HEK293 (cell line): ENCODE measurements at regions not wholly inside any gene's neighbourhood (a gene's known extent, or its start where the extent isn't known, plus 50 kb on each side); places are given as distances from the start of the nearest gene placed in this dataset.
A peak's percentile ranks its signal among the peaks of the same experiment; 100 is the strongest.
"Not testable (repeated sequence)": the region's sequence is repeated elsewhere in the genome, so short reads cannot be mapped to it uniquely, and the experiment has no call there.

Experiments used
- CTCF ChIA-PET: fragments of 350-600 bp; formaldehyde crosslinking; extraction: SDS; loops from one replicate; lab custom pipeline; 2021; ENCODE audit warnings: antibody characterized with exemption; lab: Yijun Ruan, JAX
- POLR2A ChIA-PET: fragments of 300-600 bp; formaldehyde crosslinking; extraction: SDS; loops from one replicate; lab custom pipeline; 2020; ENCODE audit warnings: antibody characterized with exemption, inconsistent platforms; lab: Yijun Ruan, JAX
- H3K27ac ChIP-seq: fragments of 200-500 bp; sonication (Bioruptor generic); 2 replicates; pipeline ENCODE4 v1.5.1; 2014; ENCODE audit warnings: low read depth, low read length, control low read depth, inconsistent platforms; ENCODE audit errors: extremely low read depth
- H3K36me3 ChIP-seq, 2 experiments: fragments of 200-500 bp in 1 of 2; sonication (Bioruptor generic) in 1 of 2; 1 replicate in 1 of 2; 2 replicates in 1 of 2; pipeline ENCODE4 v1.5.1; 2014 to 2017; ENCODE audit warnings: inconsistent platforms in 2 of 2, low read length in 2 of 2; ENCODE audit not compliant: control insufficient read depth in 2 of 2, insufficient read depth in 1 of 2
- H3K4me1 ChIP-seq: fragments of 200-500 bp; sonication (Bioruptor generic); 2 replicates; pipeline ENCODE4 v1.5.1; 2014; ENCODE audit warnings: mild to moderate bottlenecking, low read length, inconsistent platforms; ENCODE audit not compliant: control insufficient read depth, insufficient read depth
- H3K4me3 ChIP-seq: 2 replicates; pipeline ENCODE4 v1.5.1; 2011; ENCODE audit warnings: low read depth, mild to moderate bottlenecking, control low read depth, low read length, moderate library complexity
- H3K9me3 ChIP-seq: fragments of 200-500 bp; sonication (Bioruptor generic); 2 replicates; pipeline ENCODE4 v1.5.1; 2014; ENCODE audit warnings: low read depth, low read length, inconsistent platforms; ENCODE audit not compliant: control insufficient read depth, insufficient read depth
- GFI1B ChIP-seq: fragments of 450-650 bp; formaldehyde crosslinking; IDR thresholded peaks from 2 replicates; pipeline ENCODE4 v1.5.1; 2016; ENCODE audit warnings: missing biosample characterization, missing genetic modification characterization
- KLF9 ChIP-seq: fragments of 450-650 bp; formaldehyde crosslinking; IDR thresholded peaks from 2 replicates; pipeline ENCODE4 v1.5.1; 2016; ENCODE audit warnings: missing biosample characterization, missing genetic modification characterization, low read depth
- PRDM1 ChIP-seq: fragments of 450-650 bp; formaldehyde crosslinking; IDR thresholded peaks from 2 replicates; pipeline ENCODE4; 2016; ENCODE audit warnings: missing biosample characterization, missing genetic modification characterization
- RBAK ChIP-seq: fragments of 450-650 bp; formaldehyde crosslinking; IDR thresholded peaks from 2 replicates; pipeline ENCODE4 v1.5.1; 2016; ENCODE audit warnings: missing biosample characterization, missing genetic modification characterization
- ZBTB48 ChIP-seq: fragments of 450-650 bp; formaldehyde crosslinking; IDR thresholded peaks from 2 replicates; pipeline ENCODE4 v1.5.1; 2016; ENCODE audit warnings: missing biosample characterization, missing genetic modification characterization
- ZFP69B ChIP-seq: fragments of 450-650 bp; formaldehyde crosslinking; IDR thresholded peaks from 2 replicates; pipeline ENCODE4 v1.5.1; 2016; ENCODE audit warnings: missing biosample characterization, missing genetic modification characterization
- ZNF121 ChIP-seq: fragments of 450-650 bp; formaldehyde crosslinking; IDR thresholded peaks from 2 replicates; pipeline ENCODE4 v1.5.1; 2016; ENCODE audit warnings: missing biosample characterization, missing genetic modification characterization
- ZNF211 ChIP-seq: fragments of 450-650 bp; formaldehyde crosslinking; IDR thresholded peaks from 2 replicates; pipeline ENCODE4 v1.5.1; 2016; ENCODE audit warnings: low read depth, missing biosample characterization, missing genetic modification characterization
- ZNF223 ChIP-seq: fragments of 450-650 bp; formaldehyde crosslinking; IDR thresholded peaks from 2 replicates; pipeline ENCODE4 v1.5.1; 2016; ENCODE audit warnings: missing biosample characterization, missing genetic modification characterization
- ZNF24 ChIP-seq: fragments of 450-650 bp; formaldehyde crosslinking; IDR thresholded peaks from 2 replicates; pipeline ENCODE4 v1.5.1; 2016; ENCODE audit warnings: missing biosample characterization, missing genetic modification characterization
- ZNF366 ChIP-seq: fragments of 450-650 bp; formaldehyde crosslinking; conservative IDR thresholded peaks from 2 replicates; pipeline ENCODE4 v1.5.1; 2016; ENCODE audit warnings: missing biosample characterization, missing genetic modification characterization
- ZNF37A ChIP-seq: fragments of 450-650 bp; IDR thresholded peaks from 2 replicates; pipeline ENCODE4 v1.5.1; 2018; ENCODE audit warnings: missing biosample characterization, missing genetic modification characterization
- ZNF398 ChIP-seq: fragments of 450-650 bp; formaldehyde crosslinking; IDR thresholded peaks from 2 replicates; pipeline ENCODE4 v1.5.1; 2017; ENCODE audit warnings: missing biosample characterization, missing genetic modification characterization
- ZNF610 ChIP-seq: fragments of 450-650 bp; formaldehyde crosslinking; IDR thresholded peaks from 2 replicates; pipeline ENCODE4 v1.5.1; 2016; ENCODE audit warnings: missing biosample characterization, missing genetic modification characterization, borderline replicate concordance
- ZNF704 ChIP-seq: fragments of 450-650 bp; formaldehyde crosslinking; IDR thresholded peaks from 2 replicates; pipeline ENCODE4 v1.5.1; 2016; ENCODE audit warnings: missing biosample characterization, missing genetic modification characterization
- TF ChIP-seq, protein P1 (sequence below): fragments of 450-650 bp; formaldehyde crosslinking; IDR thresholded peaks from 2 replicates; pipeline ENCODE4 v1.5.1; 2016; ENCODE audit warnings: missing biosample characterization, missing genetic modification characterization
- TF ChIP-seq, protein P2 (sequence below): fragments of 450-650 bp; formaldehyde crosslinking; IDR thresholded peaks from 2 replicates; pipeline ENCODE4 v1.5.1; 2016; ENCODE audit warnings: missing biosample characterization, missing genetic modification characterization
- TF ChIP-seq, protein P3 (sequence below): IDR thresholded peaks from 2 replicates; pipeline ENCODE4 v1.6.1; 2011; ENCODE audit warnings: mild to moderate bottlenecking, low read depth, low read length, borderline replicate concordance
- TF ChIP-seq, protein P4 (sequence below): fragments of 450-650 bp; formaldehyde crosslinking; IDR thresholded peaks from 2 replicates; pipeline ENCODE4 v1.5.1; 2016; ENCODE audit warnings: missing biosample characterization, missing genetic modification characterization

- Histone ChIP-seq H3K4me3 (no peak overlapping the region), H3K36me3 (no peaks in the 10 kb centered on the region), H3K27ac (no peak overlapping the region)
- ChIA-PET CTCF (interaction anchor here (1.1 kb wide), 1 partner anchor 32 kb away, joined by 3 read pairs; no protein-coding TSS in a partner anchor), POLR2A (no interaction called here)
- no peak for TF ChIP-seq ZNF121
- TF ChIP-seq, protein P1, sequence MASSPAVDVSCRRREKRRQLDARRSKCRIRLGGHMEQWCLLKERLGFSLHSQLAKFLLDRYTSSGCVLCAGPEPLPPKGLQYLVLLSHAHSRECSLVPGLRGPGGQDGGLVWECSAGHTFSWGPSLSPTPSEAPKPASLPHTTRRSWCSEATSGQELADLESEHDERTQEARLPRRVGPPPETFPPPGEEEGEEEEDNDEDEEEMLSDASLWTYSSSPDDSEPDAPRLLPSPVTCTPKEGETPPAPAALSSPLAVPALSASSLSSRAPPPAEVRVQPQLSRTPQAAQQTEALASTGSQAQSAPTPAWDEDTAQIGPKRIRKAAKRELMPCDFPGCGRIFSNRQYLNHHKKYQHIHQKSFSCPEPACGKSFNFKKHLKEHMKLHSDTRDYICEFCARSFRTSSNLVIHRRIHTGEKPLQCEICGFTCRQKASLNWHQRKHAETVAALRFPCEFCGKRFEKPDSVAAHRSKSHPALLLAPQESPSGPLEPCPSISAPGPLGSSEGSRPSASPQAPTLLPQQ (tag by site-specific recombination), result no peak
- no peak for TF ChIP-seq ZNF366 (tag by site-specific recombination)
- TF ChIP-seq RBAK, result no peak
- no peak for TF ChIP-seq ZFP69B
- no peak for TF ChIP-seq ZNF704 (tag by site-specific recombination)
- TF ChIP-seq ZNF211 (tag by site-specific recombination), result no peak
- TF ChIP-seq ZNF398 (tag by site-specific recombination), result no peak
- no peak for TF ChIP-seq KLF9 (tag by site-specific recombination)
- TF ChIP-seq ZNF223 (tag by site-specific recombination), result no peak
- TF ChIP-seq ZNF610 (tag by site-specific recombination), result no peak
- TF ChIP-seq GFI1B (tag by site-specific recombination), result no peak
- TF ChIP-seq, all 188 proteins: peak for 0
- Histone ChIP-seq H3K9me3 (no peaks in the 10 kb centered on the region), H3K4me1 (no peaks in the 10 kb centered on the region)
Observed at GRCh38 chr1:31517301-31517700, 59.0 kb upstream of the TINAGL1 start.

DNA sequence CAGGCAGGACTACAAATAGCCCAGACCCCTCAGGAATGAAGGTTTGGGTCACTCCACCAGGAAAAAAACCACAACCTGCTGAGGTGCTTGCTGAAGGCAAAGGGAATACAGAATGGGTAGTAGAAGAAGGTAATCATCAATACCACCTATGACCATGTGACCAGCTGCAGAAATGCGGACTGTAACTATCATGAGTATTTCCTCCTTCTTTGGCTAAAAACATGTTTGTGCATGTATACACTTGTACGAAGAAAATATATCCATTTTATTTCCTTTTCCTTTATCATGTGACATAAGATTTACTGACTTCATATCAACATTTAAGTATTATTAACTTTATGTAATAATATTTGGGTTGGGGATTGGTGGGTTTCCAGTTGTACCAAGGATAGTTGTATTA is 58.3 kb upstream of the TINAGL1 start:
- CTCF ChIA-PET, H3K27ac ChIP-seq, H3K4me3 ChIP-seq, H3K36me3 ChIP-seq, H3K9me3 ChIP-seq, H3K4me1 ChIP-seq, POLR2A ChIA-PET: not testable (repeated sequence)

GRCh38 chr1:31521761-31522555 is 54.4 kb upstream of the TINAGL1 start:
- H3K27ac ChIP-seq, result no peak overlapping the region
- no peaks in the 10 kb centered on the region for H3K4me1 ChIP-seq
- ChIA-PET POLR2A (no interaction called here), CTCF (interaction anchor here (0.6 kb wide), 2 partner anchors 10 to 249 kb away, joined by 3 read pairs; no protein-coding TSS in a partner anchor)
- H3K36me3 ChIP-seq, result no peaks in the 10 kb centered on the region
- no peak overlapping the region for H3K4me3 ChIP-seq
- H3K9me3 ChIP-seq, result no peaks in the 10 kb centered on the region
- TF ChIP-seq PRDM1 (peak; percentile 92), ZBTB48 (tag by site-specific recombination) (no peak), ZNF366 (tag by site-specific recombination) (0 out of 2 replicates have a peak, but pooled peaks have one; percentile 18), ZNF24 (no peak), ZNF37A (tag by site-specific recombination) (no peak)
- TF ChIP-seq, protein P2, sequence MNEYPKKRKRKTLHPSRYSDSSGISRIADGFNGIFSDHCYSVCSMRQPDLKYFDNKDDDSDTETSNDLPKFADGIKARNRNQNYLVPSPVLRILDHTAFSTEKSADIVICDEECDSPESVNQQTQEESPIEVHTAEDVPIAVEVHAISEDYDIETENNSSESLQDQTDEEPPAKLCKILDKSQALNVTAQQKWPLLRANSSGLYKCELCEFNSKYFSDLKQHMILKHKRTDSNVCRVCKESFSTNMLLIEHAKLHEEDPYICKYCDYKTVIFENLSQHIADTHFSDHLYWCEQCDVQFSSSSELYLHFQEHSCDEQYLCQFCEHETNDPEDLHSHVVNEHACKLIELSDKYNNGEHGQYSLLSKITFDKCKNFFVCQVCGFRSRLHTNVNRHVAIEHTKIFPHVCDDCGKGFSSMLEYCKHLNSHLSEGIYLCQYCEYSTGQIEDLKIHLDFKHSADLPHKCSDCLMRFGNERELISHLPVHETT (tag by site-specific recombination), result no peak
- TF ChIP-seq, protein P3, sequence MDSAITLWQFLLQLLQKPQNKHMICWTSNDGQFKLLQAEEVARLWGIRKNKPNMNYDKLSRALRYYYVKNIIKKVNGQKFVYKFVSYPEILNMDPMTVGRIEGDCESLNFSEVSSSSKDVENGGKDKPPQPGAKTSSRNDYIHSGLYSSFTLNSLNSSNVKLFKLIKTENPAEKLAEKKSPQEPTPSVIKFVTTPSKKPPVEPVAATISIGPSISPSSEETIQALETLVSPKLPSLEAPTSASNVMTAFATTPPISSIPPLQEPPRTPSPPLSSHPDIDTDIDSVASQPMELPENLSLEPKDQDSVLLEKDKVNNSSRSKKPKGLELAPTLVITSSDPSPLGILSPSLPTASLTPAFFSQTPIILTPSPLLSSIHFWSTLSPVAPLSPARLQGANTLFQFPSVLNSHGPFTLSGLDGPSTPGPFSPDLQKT, result no peak
- TF ChIP-seq, protein P4, sequence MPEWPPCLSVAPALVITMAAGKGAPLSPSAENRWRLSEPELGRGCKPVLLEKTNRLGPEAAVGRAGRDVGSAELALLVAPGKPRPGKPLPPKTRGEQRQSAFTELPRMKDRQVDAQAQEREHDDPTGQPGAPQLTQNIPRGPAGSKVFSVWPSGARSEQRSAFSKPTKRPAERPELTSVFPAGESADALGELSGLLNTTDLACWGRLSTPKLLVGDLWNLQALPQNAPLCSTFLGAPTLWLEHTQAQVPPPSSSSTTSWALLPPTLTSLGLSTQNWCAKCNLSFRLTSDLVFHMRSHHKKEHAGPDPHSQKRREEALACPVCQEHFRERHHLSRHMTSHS (tag by site-specific recombination), result no peak
